HEK293 (cell line): ENCODE measurements at regions not wholly inside any gene's neighbourhood (a gene's known extent, or its start where the extent isn't known, plus 50 kb on each side); places are given as distances from the start of the nearest gene placed in this dataset.

ENCODE experiments used
- BCL11A ChIP-seq: fragments of 450-650 bp; formaldehyde crosslinking; IDR thresholded peaks from 2 replicates; pipeline ENCODE4 v1.5.1; 2016; ENCODE audit warnings: low read depth, missing biosample characterization, missing genetic modification characterization
- SP2 ChIP-seq: fragments of 450-650 bp; formaldehyde crosslinking; IDR thresholded peaks from 2 replicates; pipeline ENCODE4 v1.5.1; 2016; ENCODE audit warnings: missing biosample characterization, missing genetic modification characterization
- TCF7L2 ChIP-seq: IDR thresholded peaks from 2 replicates; pipeline ENCODE4 v1.6.1; 2011; ENCODE audit warnings: low read depth, mild to moderate bottlenecking, inconsistent platforms, low read length, moderate library complexity, borderline replicate concordance
- ZNF274 ChIP-seq, 2 experiments: fragments of 200-500 bp in 1 of 2; fragments of 450-650 bp in 1 of 2; sonication (Bioruptor generic) in 1 of 2; formaldehyde crosslinking in 1 of 2; IDR thresholded peaks; 2 replicates each; pipeline versions ENCODE4 v1.5.1 to v1.6.1; 2014 to 2016; ENCODE audit warnings: borderline replicate concordance in 1 of 2, inconsistent platforms in 1 of 2, low read length in 1 of 2, missing biosample characterization in 1 of 2, missing genetic modification characterization in 1 of 2
- ZNF561 ChIP-seq: fragments of 450-650 bp; IDR thresholded peaks from 2 replicates; pipeline ENCODE4 v1.5.1; 2018; ENCODE audit warnings: missing biosample characterization, missing genetic modification characterization, borderline replicate concordance
- TF ChIP-seq, protein P1 (sequence below): fragments of 450-650 bp; formaldehyde crosslinking; IDR thresholded peaks from 2 replicates; pipeline ENCODE4 v1.5.1; 2016; ENCODE audit warnings: missing biosample characterization, missing genetic modification characterization
- TF ChIP-seq, protein P2 (sequence below): IDR thresholded peaks from 2 replicates; pipeline ENCODE4 v1.6.1; 2011; ENCODE audit warnings: mild to moderate bottlenecking, low read depth, low read length, borderline replicate concordance
- TF ChIP-seq, protein P3 (sequence below): fragments of 450-650 bp; formaldehyde crosslinking; IDR thresholded peaks from 2 replicates; pipeline ENCODE4 v1.5.1; 2016; ENCODE audit warnings: missing biosample characterization, missing genetic modification characterization

DNA sequence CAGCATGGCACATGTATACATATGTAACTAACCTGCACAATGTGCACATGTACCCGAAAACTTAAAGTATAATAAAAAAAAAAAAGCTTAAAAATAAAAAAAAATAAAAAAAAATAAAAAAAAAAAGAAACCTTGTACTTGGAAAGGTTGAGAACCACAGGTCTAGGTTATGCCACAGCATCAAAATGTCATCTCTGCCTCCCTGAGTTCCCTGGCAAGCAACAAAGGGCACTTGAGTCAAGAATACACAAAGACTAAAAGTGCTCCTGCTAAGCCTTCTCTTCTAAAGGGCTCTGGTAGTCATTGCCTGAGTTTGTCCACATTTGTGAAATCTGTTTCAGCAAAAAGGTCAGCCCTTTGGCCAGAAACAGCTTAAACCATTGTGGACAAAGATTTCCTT, 395.8 kb upstream of the CCDC54 start:
- TF ChIP-seq SP2 (no peak), ZNF274 (IDR thresholded peaks at IDR 0.05; ENCODE audit: low read length) (no peak), ZNF274 (tag by site-specific recombination; IDR thresholded peaks at IDR 0.05; ENCODE audit: borderline replicate concordance) (no peak), ZNF561 (tag by site-specific recombination) (no peak), BCL11A (tag by site-specific recombination) (no peak), TCF7L2 (no peak)
- TF ChIP-seq, protein P1, sequence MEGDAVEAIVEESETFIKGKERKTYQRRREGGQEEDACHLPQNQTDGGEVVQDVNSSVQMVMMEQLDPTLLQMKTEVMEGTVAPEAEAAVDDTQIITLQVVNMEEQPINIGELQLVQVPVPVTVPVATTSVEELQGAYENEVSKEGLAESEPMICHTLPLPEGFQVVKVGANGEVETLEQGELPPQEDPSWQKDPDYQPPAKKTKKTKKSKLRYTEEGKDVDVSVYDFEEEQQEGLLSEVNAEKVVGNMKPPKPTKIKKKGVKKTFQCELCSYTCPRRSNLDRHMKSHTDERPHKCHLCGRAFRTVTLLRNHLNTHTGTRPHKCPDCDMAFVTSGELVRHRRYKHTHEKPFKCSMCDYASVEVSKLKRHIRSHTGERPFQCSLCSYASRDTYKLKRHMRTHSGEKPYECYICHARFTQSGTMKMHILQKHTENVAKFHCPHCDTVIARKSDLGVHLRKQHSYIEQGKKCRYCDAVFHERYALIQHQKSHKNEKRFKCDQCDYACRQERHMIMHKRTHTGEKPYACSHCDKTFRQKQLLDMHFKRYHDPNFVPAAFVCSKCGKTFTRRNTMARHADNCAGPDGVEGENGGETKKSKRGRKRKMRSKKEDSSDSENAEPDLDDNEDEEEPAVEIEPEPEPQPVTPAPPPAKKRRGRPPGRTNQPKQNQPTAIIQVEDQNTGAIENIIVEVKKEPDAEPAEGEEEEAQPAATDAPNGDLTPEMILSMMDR (tag by site-specific recombination): no peak
- TF ChIP-seq, protein P2, sequence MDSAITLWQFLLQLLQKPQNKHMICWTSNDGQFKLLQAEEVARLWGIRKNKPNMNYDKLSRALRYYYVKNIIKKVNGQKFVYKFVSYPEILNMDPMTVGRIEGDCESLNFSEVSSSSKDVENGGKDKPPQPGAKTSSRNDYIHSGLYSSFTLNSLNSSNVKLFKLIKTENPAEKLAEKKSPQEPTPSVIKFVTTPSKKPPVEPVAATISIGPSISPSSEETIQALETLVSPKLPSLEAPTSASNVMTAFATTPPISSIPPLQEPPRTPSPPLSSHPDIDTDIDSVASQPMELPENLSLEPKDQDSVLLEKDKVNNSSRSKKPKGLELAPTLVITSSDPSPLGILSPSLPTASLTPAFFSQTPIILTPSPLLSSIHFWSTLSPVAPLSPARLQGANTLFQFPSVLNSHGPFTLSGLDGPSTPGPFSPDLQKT: no peak
- TF ChIP-seq, protein P3, sequence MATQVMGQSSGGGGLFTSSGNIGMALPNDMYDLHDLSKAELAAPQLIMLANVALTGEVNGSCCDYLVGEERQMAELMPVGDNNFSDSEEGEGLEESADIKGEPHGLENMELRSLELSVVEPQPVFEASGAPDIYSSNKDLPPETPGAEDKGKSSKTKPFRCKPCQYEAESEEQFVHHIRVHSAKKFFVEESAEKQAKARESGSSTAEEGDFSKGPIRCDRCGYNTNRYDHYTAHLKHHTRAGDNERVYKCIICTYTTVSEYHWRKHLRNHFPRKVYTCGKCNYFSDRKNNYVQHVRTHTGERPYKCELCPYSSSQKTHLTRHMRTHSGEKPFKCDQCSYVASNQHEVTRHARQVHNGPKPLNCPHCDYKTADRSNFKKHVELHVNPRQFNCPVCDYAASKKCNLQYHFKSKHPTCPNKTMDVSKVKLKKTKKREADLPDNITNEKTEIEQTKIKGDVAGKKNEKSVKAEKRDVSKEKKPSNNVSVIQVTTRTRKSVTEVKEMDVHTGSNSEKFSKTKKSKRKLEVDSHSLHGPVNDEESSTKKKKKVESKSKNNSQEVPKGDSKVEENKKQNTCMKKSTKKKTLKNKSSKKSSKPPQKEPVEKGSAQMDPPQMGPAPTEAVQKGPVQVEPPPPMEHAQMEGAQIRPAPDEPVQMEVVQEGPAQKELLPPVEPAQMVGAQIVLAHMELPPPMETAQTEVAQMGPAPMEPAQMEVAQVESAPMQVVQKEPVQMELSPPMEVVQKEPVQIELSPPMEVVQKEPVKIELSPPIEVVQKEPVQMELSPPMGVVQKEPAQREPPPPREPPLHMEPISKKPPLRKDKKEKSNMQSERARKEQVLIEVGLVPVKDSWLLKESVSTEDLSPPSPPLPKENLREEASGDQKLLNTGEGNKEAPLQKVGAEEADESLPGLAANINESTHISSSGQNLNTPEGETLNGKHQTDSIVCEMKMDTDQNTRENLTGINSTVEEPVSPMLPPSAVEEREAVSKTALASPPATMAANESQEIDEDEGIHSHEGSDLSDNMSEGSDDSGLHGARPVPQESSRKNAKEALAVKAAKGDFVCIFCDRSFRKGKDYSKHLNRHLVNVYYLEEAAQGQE (tag by site-specific recombination): no peak
